SK-N-SH (cell line): ENCODE measurements at regions not wholly inside any gene's neighbourhood (a gene's known extent, or its start where the extent isn't known, plus 50 kb on each side); places are given as distances from the start of the nearest gene placed in this dataset.

Source experiments
- CTCF ChIA-PET: fragments of 300-600, 350-600 bp; formaldehyde crosslinking; extraction: SDS; loops from one replicate; lab custom pipeline; 2021; lab: Yijun Ruan, JAX
- POLR2A ChIA-PET: fragments of 350-600 bp; sonication (Branson Sonifier 250); formaldehyde crosslinking; extraction: SDS; loops from one replicate; lab custom pipeline; 2020; ENCODE audit warnings: antibody characterized with exemption, inconsistent platforms; lab: Yijun Ruan, JAX
- DNase-seq: peaks from one replicate; pipeline ENCODE4 v3.0.0; 2012
- H2AFZ ChIP-seq: fragments of 200-600 bp; sonication (generic); 2 replicates; pipeline ENCODE4 v1.8.1; 2016; ENCODE audit warnings: antibody characterized with exemption, mild to moderate bottlenecking, low read depth
- H3F3A ChIP-seq: fragments of 200-600 bp; sonication (generic); replicated peaks from 2 replicates; pipeline ENCODE3; 2016; ENCODE audit warnings: antibody characterized with exemption, mild to moderate bottlenecking; ENCODE audit not compliant: insufficient read depth
- H3K27ac ChIP-seq, 2 experiments: fragments of 200-500 bp in 1 of 2; fragments of 200-600 bp in 1 of 2; sonication (Bioruptor generic) in 1 of 2; sonication (generic), shearing (Covaris generic) in 1 of 2; 2 replicates each; pipeline versions ENCODE4 v1.5.1 to v1.6.1; 2014 to 2016; ENCODE audit warnings: low read depth in 2 of 2, inconsistent platforms in 1 of 2, low read length in 1 of 2, mild to moderate bottlenecking in 1 of 2, mixed read lengths in 1 of 2
- H3K27me3 ChIP-seq: fragments of 200-600 bp; sonication (generic), shearing (Covaris generic); 2 replicates; pipeline ENCODE4 v1.6.1; 2016; ENCODE audit warnings: mixed run types; ENCODE audit not compliant: insufficient read depth
- H3K36me3 ChIP-seq, 2 experiments: fragments of 200-500 bp in 1 of 2; fragments of 200-600 bp in 1 of 2; sonication (Bioruptor generic) in 1 of 2; sonication (generic) in 1 of 2; replicated peaks in 1 of 2; 2 replicates each; pipeline versions ENCODE3 to v1.5.1; 2014 to 2016; ENCODE audit warnings: low read length in 1 of 2, mild to moderate bottlenecking in 1 of 2; ENCODE audit not compliant: insufficient read depth in 2 of 2, control insufficient read depth in 1 of 2
- H3K4me1 ChIP-seq, 2 experiments: fragments of 200-500 bp in 1 of 2; fragments of 200-600 bp in 1 of 2; sonication (Bioruptor generic) in 1 of 2; sonication (generic), shearing (Covaris generic) in 1 of 2; 2 replicates each; pipeline versions ENCODE4 v1.5.1 to v1.6.1; 2014 to 2016; ENCODE audit warnings: low read depth in 1 of 2, low read length in 1 of 2, mixed run types in 1 of 2; ENCODE audit not compliant: insufficient read depth in 2 of 2, control insufficient read depth in 1 of 2
- H3K4me2 ChIP-seq: fragments of 200-600 bp; sonication (generic), shearing (Covaris generic); 2 replicates; pipeline ENCODE4 v1.6.1; 2017; ENCODE audit warnings: mixed run types
- H3K4me3 ChIP-seq, 2 experiments: fragments of 200-500 bp in 1 of 2; fragments of 200-600 bp in 1 of 2; sonication (Bioruptor generic) in 1 of 2; sonication (generic), shearing (Covaris generic) in 1 of 2; 2 replicates each; pipeline versions ENCODE4 v1.5.1 to v1.8.1; 2014 to 2016; ENCODE audit warnings: low read depth in 2 of 2, inconsistent platforms in 1 of 2, low read length in 1 of 2, mild to moderate bottlenecking in 1 of 2, mixed read lengths in 1 of 2, moderate library complexity in 1 of 2
- H3K79me2 ChIP-seq: fragments of 200-600 bp; sonication (generic); 2 replicates; pipeline ENCODE4 v1.8.1; 2017; ENCODE audit warnings: mild to moderate bottlenecking; ENCODE audit not compliant: insufficient read depth
- H3K9ac ChIP-seq: fragments of 200-600 bp; sonication (generic); 2 replicates; pipeline ENCODE4 v1.6.1; 2017; ENCODE audit warnings: mixed run types
- H3K9me2 ChIP-seq: fragments of 200-600 bp; sonication (generic); 2 replicates; pipeline ENCODE4 v1.6.1; 2017; ENCODE audit warnings: mixed run types
- H3K9me3 ChIP-seq: fragments of 200-600 bp; sonication (generic); 2 replicates; pipeline ENCODE4 v1.6.1; 2017; ENCODE audit warnings: mixed run types, mild to moderate bottlenecking, moderate library complexity
- H4K20me1 ChIP-seq: fragments of 200-600 bp; sonication (generic); 2 replicates; pipeline ENCODE4 v1.6.1; 2017; ENCODE audit warnings: mild to moderate bottlenecking, mixed run types; ENCODE audit not compliant: insufficient read depth
- CHD2 ChIP-seq: fragments of 150-350 bp; IDR thresholded peaks from 2 replicates; pipeline ENCODE4 v1.6.1; 2018; ENCODE audit warnings: low read length; ENCODE audit not compliant: partially characterized antibody
- ELF1 ChIP-seq: IDR thresholded peaks from 2 replicates; pipeline ENCODE4 v1.4.0; 2012
- EP300 ChIP-seq, 2 experiments: IDR thresholded peaks; 2 replicates each; pipeline versions ENCODE4 v1.4.0 to v1.6.1; 2012; ENCODE audit warnings: borderline replicate concordance in 1 of 2, low read depth in 1 of 2, low read length in 1 of 2
- FOSL2 ChIP-seq: IDR thresholded peaks from 2 replicates; pipeline ENCODE4 v1.4.0; 2012; ENCODE audit warnings: low read depth, mild to moderate bottlenecking, moderate library complexity, borderline replicate concordance
- FOXM1 ChIP-seq: IDR thresholded peaks from 2 replicates; pipeline ENCODE4 v1.4.0; 2012; ENCODE audit warnings: low read depth, mild to moderate bottlenecking
- IRF3 ChIP-seq: fragments of 150-350 bp; IDR thresholded peaks from 2 replicates; pipeline ENCODE4 v1.6.1; 2016; ENCODE audit warnings: mild to moderate bottlenecking, low read depth, low read length
- JUND ChIP-seq: IDR thresholded peaks from 2 replicates; pipeline ENCODE4 v1.4.0; 2012
- MAX ChIP-seq: IDR thresholded peaks from 2 replicates; pipeline ENCODE4 v1.4.0; 2012; ENCODE audit warnings: low read depth
- MXI1 ChIP-seq: IDR thresholded peaks from 2 replicates; pipeline ENCODE4 v1.6.1; 2012; ENCODE audit warnings: mild to moderate bottlenecking, low read depth, low read length, improper control_type of control experiment
- NFIC ChIP-seq: IDR thresholded peaks from 2 replicates; pipeline ENCODE4 v1.4.0; 2012; ENCODE audit warnings: borderline replicate concordance
- PBX3 ChIP-seq: IDR thresholded peaks from 2 replicates; pipeline ENCODE4; 2012
- POLR2AphosphoS5 ChIP-seq: IDR thresholded peaks from 2 replicates; pipeline ENCODE4 v1.6.1; 2012; ENCODE audit warnings: low read depth, low read length
- RFX5 ChIP-seq: IDR thresholded peaks from 2 replicates; pipeline ENCODE4 v1.6.1; 2012; ENCODE audit warnings: mild to moderate bottlenecking, improper control_type of control experiment, low read length
- RXRA ChIP-seq: IDR thresholded peaks from 2 replicates; pipeline ENCODE4 v1.4.0; 2012; ENCODE audit warnings: low read depth, mild to moderate bottlenecking, borderline replicate concordance
- SIN3A ChIP-seq: IDR thresholded peaks from 2 replicates; pipeline ENCODE4 v1.6.1; 2012; ENCODE audit warnings: low read depth, mild to moderate bottlenecking, low read length, moderate library complexity, borderline replicate concordance
- SMC3 ChIP-seq: IDR thresholded peaks from 2 replicates; pipeline ENCODE4 v1.6.1; 2012; ENCODE audit warnings: low read depth, low read length, improper control_type of control experiment
- TAF1 ChIP-seq: IDR thresholded peaks from 2 replicates; pipeline ENCODE4 v1.6.1; 2012; ENCODE audit warnings: low read depth, mild to moderate bottlenecking, low read length, moderate library complexity, borderline replicate concordance
- TCF12 ChIP-seq: IDR thresholded peaks from 2 replicates; pipeline ENCODE4 v1.4.0; 2012
- TEAD4 ChIP-seq: IDR thresholded peaks from 2 replicates; pipeline ENCODE4 v1.4.0; 2012; ENCODE audit warnings: mild to moderate bottlenecking, borderline replicate concordance; ENCODE audit not compliant: insufficient read depth
- YY1 ChIP-seq: IDR thresholded peaks from 2 replicates; pipeline ENCODE4 v1.4.0; 2012; ENCODE audit warnings: low read depth, mild to moderate bottlenecking
- WGBS: methylation state at CpG from one replicate; pipeline ENCODE4 v1.1.6; 2017; ENCODE audit warnings: low lambda C conversion rate; 5-methylcytosine and 5-hydroxymethylcytosine counted together

- TF ChIP-seq SMC3 (no peak), RFX5 (no peak), JUND (no peak), YY1 (no peak), ELF1 (no peak), FOXM1 (no peak), MXI1 (no peak)
- TF ChIP-seq, all 33 proteins: peak for 0
- Histone ChIP-seq H3K9me2 (no peaks in the 10 kb centered on the region), H3K27ac (peak overlapping the region in 1 of 2 experiments; percentile 65; a peak in 2 of 4 replicates), H2AFZ (no peak overlapping the region), H3K9ac (no peak overlapping the region), H3K9me3 (no peaks in the 10 kb centered on the region), H3K4me1 (peaks cover 32 to 58% of the 10 kb centered on the region in 2 experiments), H3K36me3 (no peaks in the 10 kb centered on the region), H3K79me2 (no peaks in the 10 kb centered on the region), H3F3A (peaks cover 50% of the 10 kb centered on the region), H3K27me3 (no peaks in the 10 kb centered on the region), H3K4me2 (0 out of 2 replicates have a peak overlapping the region, but pooled peaks have one; percentile 44), H4K20me1 (no peaks in the 10 kb centered on the region), H3K4me3 (no peak overlapping the region)
- WGBS, result 79% methylated on average over 2 of the region's 2 CpGs
- peak; percentile 13 for DNase-seq
- POLR2A ChIA-PET, result no interaction called here
- CTCF ChIA-PET, result interaction anchor here (1.3 kb wide), 1 partner anchor 357 kb away, joined by 4 read pairs; no protein-coding TSS in a partner anchor
These were observed 99.4 kb upstream of the CDC42EP3 start for GRCh38 chr2:37770797-37771196.

GRCh38 chr2:37771600-37772088, 100.2 kb upstream of the CDC42EP3 start:
- no peaks in the 10 kb centered on the region for H3K9me2 ChIP-seq
- ChIA-PET CTCF (interaction anchor here (0.9 to 1.3 kb wide), 4 partner anchors 31 to 358 kb away, joined by 3 to 5 read pairs (median 4); no protein-coding TSS in a partner anchor), POLR2A (no interaction called here)
- peaks cover 36 to 60% of the 10 kb centered on the region in 2 experiments for H3K4me1 ChIP-seq
- no peaks in the 10 kb centered on the region for H3K9me3 ChIP-seq
- H2AFZ ChIP-seq, result peak overlapping the region; percentile 32; the same call in 1 of the 2 replicates
- H3K27me3 ChIP-seq, result no peaks in the 10 kb centered on the region
- H3K9ac ChIP-seq, result peak overlapping the region; percentile 42; the same call in 1 of the 2 replicates
- TF ChIP-seq YY1 (no peak), CHD2 (no peak), JUND (peak; percentile 81), SIN3A (no peak), RXRA (peak; percentile 58; the same call in 1 of the 2 replicates), IRF3 (no peak), TCF12 (peak; percentile 76; the same call in 1 of the 2 replicates), NFIC (peak; percentile 86), EP300 (IDR thresholded peaks at IDR 0.05; ENCODE audit: borderline replicate concordance in 1 of 2, low read depth in 1 of 2, low read length in 1 of 2) (peak in 1 of 2 experiments; percentile 16; a peak in 1 of 4 replicates), TEAD4 (no peak), TAF1 (peak; percentile 10; the same call in 1 of the 2 replicates), POLR2AphosphoS5 (peak; percentile 52), FOSL2 (peak; percentile 80), PBX3 (peak; percentile 83), MAX (peak; percentile 46; the same call in 1 of the 2 replicates)
- no peak for DNase-seq
- H3K79me2 ChIP-seq, result no peaks in the 10 kb centered on the region
- no peaks in the 10 kb centered on the region for H4K20me1 ChIP-seq
- WGBS, result 31% methylated on average over 3 of the region's 3 CpGs
- peak overlapping the region; percentile 65 to 79 for H3K27ac ChIP-seq
- peaks cover 50% of the 10 kb centered on the region for H3F3A ChIP-seq
- no peaks in the 10 kb centered on the region for H3K36me3 ChIP-seq
- H3K4me3 ChIP-seq, result no peak overlapping the region
- peak overlapping the region; percentile 44; the same call in 1 of the 2 replicates for H3K4me2 ChIP-seq
